ENCODE measurements at regions not wholly inside any gene's neighbourhood (a gene's known extent, or its start where the extent isn't known, plus 50 kb on each side); places are given as distances from the start of the nearest gene placed in this dataset.

GRCh38 chrX:148161701-148162100, 180.6 kb downstream of the FMR1NB start:
- no peak for TF ChIP-seq EP300 (conservative IDR thresholded peaks at IDR 0.05; ENCODE audit: poor library complexity, severe bottlenecking)
- TF ChIP-seq CTCF (IDR thresholded peaks at IDR 0.05; ENCODE audit: poor library complexity, severe bottlenecking), result no peak
- no peak for TF ChIP-seq POLR2AphosphoS5 (IDR thresholded peaks at IDR 0.05)
- TF ChIP-seq EZH2 (IDR thresholded peaks at IDR 0.05; ENCODE audit: borderline replicate concordance, insufficient read depth, low read length, poor library complexity, severe bottlenecking), result no peak
- no peak for TF ChIP-seq TAF1 (IDR thresholded peaks at IDR 0.05; ENCODE audit: low read depth)

Data from neural cell (in vitro differentiated cells).